A549 (cell line): ENCODE measurements at regions not wholly inside any gene's neighbourhood (a gene's known extent, or its start where the extent isn't known, plus 50 kb on each side); places are given as distances from the start of the nearest gene placed in this dataset.

Experiments used
- CBX2 ChIP-seq: fragments of 200-600 bp; sonication (generic); IDR thresholded peaks from 2 replicates; pipeline ENCODE4 v1.6.1; 2016; ENCODE audit warnings: low read depth, mild to moderate bottlenecking, borderline replicate concordance
- CEBPB ChIP-seq, 2 experiments: fragments of >200 bp in 1 of 2; sonication (Bioruptor Twin) in 1 of 2; formaldehyde crosslinking in 1 of 2; IDR thresholded peaks; 2 replicates each; pipeline ENCODE4 v1.6.1; 2012 to 2016
- CHD2 ChIP-seq: fragments of 150-350 bp; IDR thresholded peaks from 2 replicates; pipeline ENCODE4 v1.6.1; 2014; ENCODE audit warnings: low read length; ENCODE audit not compliant: partially characterized antibody
- CTCF ChIP-seq: fragments of >200 bp; sonication (Bioruptor Twin); formaldehyde crosslinking; IDR thresholded peaks from 3 replicates; pipeline ENCODE4 v1.5.1; 2016
- EHMT2 ChIP-seq: fragments of 200-600 bp; sonication (generic); IDR thresholded peaks from 2 replicates; pipeline ENCODE4 v1.6.1; 2016; ENCODE audit warnings: antibody characterized with exemption, low read depth, mild to moderate bottlenecking, moderate library complexity
- ESRRA ChIP-seq: fragments of 150-350 bp; IDR thresholded peaks from 2 replicates; pipeline ENCODE4 v1.6.1; 2014; ENCODE audit warnings: mild to moderate bottlenecking, low read length, borderline replicate concordance
- FOSL2 ChIP-seq, 2 experiments: fragments of 450-650 bp in 1 of 2; fragments of >200 bp in 1 of 2; sonication (Bioruptor Twin) in 1 of 2; formaldehyde crosslinking; IDR thresholded peaks; 2 replicates each; pipeline versions ENCODE4 v1.5.0 to v1.6.1; 2016 to 2020; ENCODE audit warnings: mild to moderate bottlenecking in 1 of 2, moderate library complexity in 1 of 2
- HOXA7 ChIP-seq: fragments of 250-450 bp; sonication (Bioruptor Pico); IDR thresholded peaks from 2 replicates; pipeline ENCODE4 v1.5.0; 2020; ENCODE audit warnings: mild to moderate bottlenecking, moderate library complexity
- MYC ChIP-seq: IDR thresholded peaks from 2 replicates; pipeline ENCODE4 v1.6.1; 2012; ENCODE audit warnings: mild to moderate bottlenecking, inconsistent platforms, low read length, improper control_type of control experiment, borderline replicate concordance
- PBX3 ChIP-seq: IDR thresholded peaks from 2 replicates; pipeline ENCODE4 v1.6.1; 2012
- POLR2A ChIP-seq: IDR thresholded peaks from 2 replicates; pipeline ENCODE4 v1.6.1; 2012; ENCODE audit warnings: mild to moderate bottlenecking, low read length
- RAD21 ChIP-seq, 2 experiments: fragments of >200 bp in 1 of 2; sonication (Bioruptor Twin) in 1 of 2; formaldehyde crosslinking in 1 of 2; IDR thresholded peaks in 1 of 2; conservative IDR thresholded peaks in 1 of 2; 2 replicates in 1 of 2; 3 replicates in 1 of 2; pipeline ENCODE4 v1.6.1; 2012 to 2018; ENCODE audit warnings: inconsistent platforms in 1 of 2
- TP53 ChIP-seq: fragments of 250-450 bp; sonication (Bioruptor Pico); IDR thresholded peaks from 2 replicates; pipeline ENCODE4 v1.5.0; 2021; ENCODE audit warnings: mild to moderate bottlenecking, moderate library complexity
- TF ChIP-seq, protein P1 (sequence below): fragments of 150-350 bp; IDR thresholded peaks from 2 replicates; pipeline ENCODE4 v1.6.1; 2014; ENCODE audit warnings: low read depth, mild to moderate bottlenecking, low read length

- TF ChIP-seq CBX2 (no peak), CTCF (no peak), FOSL2 (IDR thresholded peaks at IDR 0.05) (no peak), FOSL2 (CRISPR knock-in tag; IDR thresholded peaks at IDR 0.05) (no peak), ESRRA (no peak), HOXA7 (CRISPR knock-in tag) (no peak), RAD21 (conservative IDR thresholded peaks at IDR 0.05 in 1 of 2, IDR thresholded peaks at IDR 0.05 in 1 of 2) (no peak), MYC (no peak), CHD2 (no peak), EHMT2 (no peak), CEBPB (IDR thresholded peaks at IDR 0.05) (no peak), TP53 (CRISPR knock-in tag) (no peak), POLR2A (no peak), PBX3 (no peak)
- TF ChIP-seq, protein P1, sequence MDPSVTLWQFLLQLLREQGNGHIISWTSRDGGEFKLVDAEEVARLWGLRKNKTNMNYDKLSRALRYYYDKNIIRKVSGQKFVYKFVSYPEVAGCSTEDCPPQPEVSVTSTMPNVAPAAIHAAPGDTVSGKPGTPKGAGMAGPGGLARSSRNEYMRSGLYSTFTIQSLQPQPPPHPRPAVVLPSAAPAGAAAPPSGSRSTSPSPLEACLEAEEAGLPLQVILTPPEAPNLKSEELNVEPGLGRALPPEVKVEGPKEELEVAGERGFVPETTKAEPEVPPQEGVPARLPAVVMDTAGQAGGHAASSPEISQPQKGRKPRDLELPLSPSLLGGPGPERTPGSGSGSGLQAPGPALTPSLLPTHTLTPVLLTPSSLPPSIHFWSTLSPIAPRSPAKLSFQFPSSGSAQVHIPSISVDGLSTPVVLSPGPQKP: no peak
Observed at GRCh38 chr7:42812779-42813178, 99.1 kb downstream of the C7orf25 start.
